Sciatic nerve (tissue), 2 donors: ENCODE measurements at regions not wholly inside any gene's neighbourhood (a gene's known extent, or its start where the extent isn't known, plus 50 kb on each side); places are given as distances from the start of the nearest gene placed in this dataset.
A peak's percentile ranks its signal among the peaks of the same experiment; 100 is the strongest.

Experiments used
- ATAC-seq: fragments of 200-7000 bp; cut with Tn5 transposase; one replicate; pipeline ENCODE4 v1.9.1; 2020; ENCODE audit warnings: mild to moderate bottlenecking, moderate library complexity
- DNase-seq: peaks from one replicate; pipeline ENCODE4 v3.0.0-alpha.2; 2020; ENCODE audit warnings: low spot score
- intact Hi-C: fragments of 100-400 bp; cut with DNase I; formaldehyde crosslinking; loops from one replicate; pipeline ENCODE4 v1.14.2; 2022
- donor health status: DM: no; HTN: no; CAD: no.
- donor health status: DM: no; HTN: no; CAD: no.

GRCh38 chr6:169316651-169317050, 63.0 kb upstream of the THBS2 start:
- DNase-seq (no peak), ATAC-seq (no peak)
- intact Hi-C loops, result no loop called here

DNA sequence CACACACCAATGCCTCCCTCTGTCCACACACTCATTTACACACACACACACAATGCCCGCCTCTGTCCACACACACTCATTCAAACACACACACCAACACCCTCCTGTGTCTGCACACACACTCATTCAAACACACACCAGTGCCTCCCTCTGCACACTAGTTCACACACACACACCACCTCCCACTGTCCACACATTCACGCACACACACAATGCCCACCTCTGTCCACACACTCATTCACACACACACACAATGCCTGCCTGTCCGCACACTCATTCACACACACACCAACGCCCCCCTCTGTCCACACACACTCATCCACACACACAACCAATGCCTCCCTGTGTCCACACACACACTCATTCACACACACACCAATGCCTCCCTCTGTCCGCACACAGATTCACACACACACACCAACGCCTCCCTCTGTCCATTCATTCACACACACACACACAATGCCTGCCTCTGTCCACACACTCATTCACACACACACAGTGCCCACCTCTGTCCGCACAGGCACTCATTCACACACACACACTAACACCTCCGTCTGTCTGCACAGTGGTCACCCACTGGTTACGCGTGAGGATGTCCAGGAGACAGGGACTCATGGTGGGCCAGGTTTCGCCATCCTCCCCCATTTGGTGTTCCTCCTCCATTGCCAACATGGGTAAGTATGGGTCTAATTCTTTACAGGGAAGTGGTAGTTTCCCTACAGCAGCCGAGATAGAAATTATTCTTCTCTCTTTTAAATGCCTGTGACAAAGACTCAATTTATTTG, 62.4 kb upstream of the THBS2 start:
- DNase-seq, result no peak
- intact Hi-C loops, result no loop called here
- no peak for ATAC-seq

DNA sequence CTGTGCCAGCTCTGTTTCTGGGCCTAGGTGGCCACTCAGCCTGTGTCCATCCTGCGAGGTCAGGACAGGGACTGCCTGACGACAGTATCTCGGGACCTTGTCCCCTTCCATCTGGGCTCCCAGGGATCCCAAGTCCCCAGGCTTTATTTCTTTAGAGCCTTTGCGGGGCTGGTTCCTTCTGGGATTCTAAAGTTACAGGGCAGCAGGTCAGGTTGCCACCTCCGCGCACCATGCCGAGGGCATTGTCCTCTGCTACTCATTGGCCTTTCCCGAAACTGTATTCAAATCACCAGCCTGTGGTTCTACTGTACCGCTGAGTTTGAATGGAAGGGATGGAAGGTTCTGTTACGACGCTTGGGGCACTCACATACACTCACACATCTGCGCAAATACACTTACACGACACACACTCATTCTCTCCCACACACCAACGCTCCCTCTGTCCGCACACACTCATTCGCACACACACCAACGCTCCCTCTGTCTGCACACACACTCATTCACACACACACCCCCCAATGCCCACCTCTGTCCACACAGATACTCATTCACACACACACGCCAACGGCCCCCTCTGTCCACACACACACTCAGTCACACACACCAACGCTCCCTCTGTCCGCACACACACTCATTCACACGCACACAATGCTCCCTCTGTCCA, 59.8 kb upstream of the THBS2 start:
- ATAC-seq (no peak), DNase-seq (no peak)
- intact Hi-C loops, result no loop called here

DNA sequence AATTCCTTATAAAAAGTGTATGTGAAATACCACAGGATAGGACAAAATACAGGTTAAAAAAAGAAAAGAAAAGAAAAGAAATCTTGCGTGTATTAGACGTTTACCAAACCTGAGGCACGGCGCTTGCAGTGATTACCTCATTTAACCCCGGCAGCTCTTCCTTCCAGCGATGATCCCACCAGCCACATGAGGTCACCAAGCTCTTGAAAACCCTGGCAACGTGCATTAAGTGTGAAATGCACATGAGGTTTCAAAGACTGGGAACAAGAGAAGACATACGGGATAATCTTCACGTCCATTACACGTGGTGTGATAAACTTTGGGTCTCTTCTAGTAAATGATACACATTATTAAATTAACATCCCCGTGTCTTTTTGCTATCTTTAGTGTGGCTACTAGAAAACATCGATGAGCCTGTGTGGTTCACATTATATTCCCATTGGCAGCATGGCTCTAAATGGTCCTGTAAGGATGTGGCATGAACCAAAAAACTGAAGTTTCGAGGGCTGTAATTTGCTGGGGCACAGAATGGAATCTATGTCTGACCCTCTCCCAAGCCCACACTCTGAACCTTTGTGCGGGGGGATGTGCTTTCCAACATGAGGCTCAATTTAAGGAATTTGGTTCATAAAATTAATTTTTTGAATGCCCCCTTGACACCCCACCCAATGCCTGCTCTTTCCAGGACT, 59.2 kb upstream of the THBS2 start:
- ATAC-seq (peak; percentile 85), DNase-seq (no peak)
- intact Hi-C loops, result no loop called here

GRCh38 chr6:169310983-169311382, 57.3 kb upstream of the THBS2 start:
- ATAC-seq, result peak; percentile 32
- intact Hi-C loops, result no loop called here
- DNase-seq, result no peak
